NCI-H2081 (cell line): ENCODE measurements at regions not wholly inside any gene's neighbourhood (a gene's known extent, or its start where the extent isn't known, plus 50 kb on each side); places are given as distances from the start of the nearest gene placed in this dataset.
"Not testable (repeated sequence)": the region's sequence is repeated elsewhere in the genome, so short reads cannot be mapped to it uniquely, and the experiment has no call there.

ENCODE experiments used
- DNase-seq, 2 experiments: peaks; one replicate each; lab custom pipeline; 2025; lab: John Stamatoyannopoulos, UW

DNA sequence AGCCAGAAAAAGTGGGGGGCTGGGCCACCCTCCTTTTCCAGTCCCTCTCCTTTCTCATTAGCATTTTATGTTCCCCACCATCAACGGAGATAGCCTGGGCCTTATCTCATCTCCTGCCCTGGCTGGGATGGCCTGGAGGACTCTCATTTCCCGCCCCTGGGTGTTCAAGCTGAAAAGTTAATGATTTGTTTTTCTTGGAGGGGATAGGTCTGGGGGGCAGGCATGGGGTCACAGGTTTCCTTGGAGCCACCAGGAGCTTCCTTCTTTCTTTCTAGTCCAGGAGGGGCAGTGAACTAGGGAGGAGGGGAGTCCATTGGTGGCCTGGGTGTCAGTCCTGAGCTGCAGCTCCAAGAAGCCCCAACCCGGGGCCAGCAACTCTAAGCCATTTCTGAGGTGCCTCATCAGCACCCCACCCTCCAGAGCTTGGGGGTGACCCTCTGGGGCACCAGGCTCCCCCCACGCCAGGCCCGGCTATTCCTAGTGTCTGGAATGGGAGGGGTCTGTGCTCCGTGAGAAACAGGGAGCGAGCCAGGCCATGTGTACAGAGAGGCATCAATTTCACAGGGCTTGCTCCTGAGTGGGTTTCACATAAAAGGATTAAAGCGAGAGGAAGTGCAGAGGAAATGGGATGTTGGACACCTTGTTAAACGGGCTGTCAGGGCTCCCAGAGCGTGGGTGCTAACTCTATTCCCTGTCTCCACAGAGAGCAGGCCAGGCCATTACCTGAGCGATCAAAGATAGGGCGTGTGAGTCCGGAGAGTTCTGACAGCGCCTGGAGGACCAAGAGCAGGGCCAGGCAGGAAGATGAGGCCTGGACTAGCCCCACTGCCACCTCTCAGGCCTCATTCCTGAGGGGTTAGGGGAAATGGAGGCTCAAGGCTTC lies 90.6 kb upstream of the LHX1 start:
- DNase-seq, result no peak

DNA sequence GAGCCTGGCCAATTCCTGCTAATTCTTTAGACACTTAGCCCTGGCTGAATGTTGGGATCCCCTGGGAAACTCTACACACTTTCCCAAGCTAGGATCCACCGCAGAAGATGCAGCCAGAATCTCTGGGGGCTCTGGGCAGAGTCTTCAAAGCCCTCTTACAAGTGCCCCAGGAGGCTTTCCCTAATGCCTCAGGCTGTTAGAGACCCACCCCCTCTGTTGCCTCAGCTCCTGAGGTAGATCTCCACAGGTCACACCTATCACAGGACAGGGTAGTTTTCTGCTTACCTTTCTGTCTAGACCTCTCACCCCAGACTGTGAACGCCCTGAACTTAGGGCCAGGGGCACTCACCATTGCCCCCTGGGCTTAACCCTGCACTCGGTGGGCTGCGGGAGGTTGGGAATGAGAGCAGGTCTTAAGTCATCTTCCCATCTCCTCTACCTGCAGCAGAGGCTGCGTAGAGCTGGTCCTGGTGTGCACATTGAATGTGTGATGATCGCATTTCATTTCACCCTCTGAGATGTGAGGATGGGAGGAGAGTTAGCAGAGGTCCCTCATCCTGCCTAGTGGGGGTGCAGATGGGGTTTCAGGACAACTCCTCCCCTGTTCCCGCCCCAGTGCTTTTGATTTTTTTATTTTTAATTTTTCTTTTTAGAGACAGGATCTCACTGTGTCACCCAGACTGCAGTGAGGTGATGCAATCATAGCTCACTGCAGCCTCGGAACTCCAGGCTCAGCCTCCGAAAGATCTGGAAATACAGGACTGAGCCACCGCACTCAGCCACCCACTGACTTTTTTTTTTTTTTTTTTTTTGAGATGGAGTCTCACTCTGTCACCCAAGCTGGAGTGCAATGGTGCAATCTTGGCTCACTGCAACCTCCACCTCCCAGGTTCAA lies 89.0 kb upstream of the LHX1 start:
- no peak for DNase-seq

DNA sequence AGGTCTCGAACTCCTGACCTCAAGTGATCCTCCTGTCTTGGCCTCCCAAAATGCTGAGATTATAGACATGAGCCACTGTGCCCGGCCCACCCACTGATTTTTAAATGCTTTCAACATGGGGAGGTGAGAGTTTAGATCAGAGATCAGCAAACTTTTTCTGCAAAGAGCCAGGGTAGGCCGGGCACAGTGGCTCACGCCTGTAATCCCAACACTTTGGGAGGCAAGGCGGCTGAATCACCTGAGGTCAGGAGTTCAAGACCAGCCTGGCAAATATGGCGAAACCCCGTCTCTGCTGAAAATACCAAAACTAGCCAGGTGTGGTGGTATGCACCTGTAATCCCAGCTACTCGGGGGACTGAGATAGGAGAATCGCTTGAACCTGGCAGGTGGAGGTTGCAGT lies 88.3 kb upstream of the LHX1 start:
- not testable (repeated sequence) for DNase-seq

DNA sequence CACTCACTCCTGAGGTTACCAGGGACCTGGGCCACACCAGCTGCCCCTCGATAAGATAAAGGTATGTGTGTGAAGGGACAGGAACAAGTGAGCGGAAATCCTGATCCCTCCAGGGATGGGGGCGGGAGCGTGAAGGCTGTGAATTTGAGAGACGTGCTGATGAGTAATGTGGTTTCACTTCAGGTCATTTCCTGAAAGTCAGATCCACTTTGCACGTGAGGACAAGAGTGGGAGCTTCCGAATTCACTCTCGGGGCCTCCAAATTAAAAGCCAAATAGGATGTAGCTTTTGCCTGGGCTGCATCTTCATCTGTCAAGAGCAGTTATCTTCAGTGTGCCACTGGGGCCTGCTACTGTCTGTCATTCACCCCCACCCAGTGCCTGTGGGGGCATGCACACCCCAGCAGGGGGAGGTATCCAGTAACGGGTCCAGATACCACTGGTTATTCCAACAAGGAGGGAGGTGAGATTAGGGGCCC lies 87.4 kb upstream of the LHX1 start:
- no peak for DNase-seq

DNA sequence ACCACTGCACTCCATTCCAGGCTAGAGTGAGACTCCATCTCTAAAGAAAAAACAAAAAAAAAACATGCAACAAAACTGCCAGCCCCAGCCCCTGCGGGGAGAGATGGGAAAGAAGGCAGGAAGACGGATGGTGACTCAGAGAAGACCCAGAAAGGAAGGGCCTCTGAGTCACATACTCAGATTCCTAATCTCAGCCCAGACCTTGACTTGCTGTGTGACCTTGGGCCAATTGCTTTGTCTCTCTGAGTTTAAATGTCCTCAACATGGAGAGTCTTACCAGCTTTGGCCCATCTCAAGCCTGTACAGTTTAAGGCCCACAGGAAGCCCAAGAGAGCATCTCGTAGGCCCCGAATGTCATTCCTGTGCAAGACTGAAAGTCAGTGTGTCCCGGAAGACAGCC lies 86.5 kb upstream of the LHX1 start:
- DNase-seq, result no peak

DNA sequence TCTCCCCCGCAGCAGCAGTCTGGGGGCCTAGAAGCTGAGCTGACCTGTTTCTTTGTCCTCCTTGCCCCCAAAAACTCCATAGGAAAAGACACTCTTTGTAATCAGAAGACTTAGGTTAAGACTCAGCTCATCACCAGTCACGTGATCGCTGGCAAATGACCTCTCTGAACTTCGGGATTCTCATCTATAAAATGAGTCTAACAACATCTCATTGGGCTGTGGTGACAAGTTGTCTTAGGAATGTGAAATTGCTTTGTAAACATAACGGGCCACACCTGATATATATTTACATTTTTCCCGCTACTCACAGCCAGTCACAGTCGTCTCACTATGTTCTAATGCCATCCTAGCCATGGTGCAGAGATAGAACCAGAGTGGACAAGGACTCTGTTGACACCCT lies 86.0 kb upstream of the LHX1 start:
- no peak for DNase-seq

DNA sequence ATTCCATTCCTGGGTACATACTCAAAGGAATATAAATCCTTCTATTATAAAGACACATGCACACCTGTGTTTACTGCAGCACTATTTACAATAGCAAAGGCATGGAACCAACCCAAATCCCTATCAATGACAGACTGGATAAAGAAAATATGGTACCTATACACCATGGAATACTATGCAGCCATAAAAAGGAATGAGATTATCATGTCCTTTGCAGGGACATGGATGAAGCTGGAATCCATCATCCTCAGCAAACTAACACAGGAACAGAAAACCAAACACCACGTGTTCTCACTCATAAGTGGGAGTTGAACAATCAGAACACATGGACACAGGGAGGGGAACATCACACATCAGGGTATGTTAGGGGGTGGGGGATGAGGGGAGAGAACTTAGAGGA lies 84.8 kb upstream of the LHX1 start:
- not testable (repeated sequence) for DNase-seq

DNA sequence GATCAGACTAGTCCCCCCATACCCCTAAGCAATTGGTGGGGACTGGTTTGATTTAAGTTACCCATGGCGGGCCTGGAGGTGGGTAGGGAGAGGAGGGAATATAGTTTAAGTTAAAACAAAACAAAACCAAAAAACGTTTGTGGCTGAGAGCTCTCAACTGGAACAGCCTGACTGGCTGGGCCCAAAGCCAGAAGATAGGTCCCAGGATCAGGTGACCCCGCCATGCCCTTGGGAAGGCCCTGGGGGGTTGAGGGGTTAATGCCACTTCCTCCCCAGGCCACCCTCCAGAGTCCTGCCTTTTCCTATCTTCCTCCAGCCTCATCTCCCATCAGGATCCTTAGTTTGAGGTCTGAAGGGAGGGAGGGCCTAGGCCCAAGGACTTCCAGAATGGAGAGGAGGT lies 82.3 kb upstream of the LHX1 start:
- no peak for DNase-seq

DNA sequence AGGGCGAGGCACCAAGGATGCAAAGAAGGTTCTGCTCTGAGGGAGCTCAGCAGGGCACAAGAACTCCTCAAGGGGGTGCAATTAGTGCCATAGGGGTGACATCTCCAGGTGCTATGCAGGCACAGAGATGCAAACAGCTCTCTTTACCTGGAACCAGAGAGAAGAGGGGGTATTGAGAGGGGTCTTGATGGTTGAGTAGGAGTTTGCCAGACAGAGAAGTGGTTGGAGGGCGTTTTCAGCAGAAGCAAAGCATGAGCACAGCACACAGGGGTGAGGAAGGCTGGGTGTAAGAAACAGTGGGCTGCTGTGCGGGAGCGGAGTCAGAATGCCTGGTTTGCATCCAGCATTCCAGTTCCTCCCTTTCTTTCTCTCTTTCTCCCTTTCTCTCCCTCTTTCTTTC lies 81.8 kb upstream of the LHX1 start:
- DNase-seq, result no peak

DNA sequence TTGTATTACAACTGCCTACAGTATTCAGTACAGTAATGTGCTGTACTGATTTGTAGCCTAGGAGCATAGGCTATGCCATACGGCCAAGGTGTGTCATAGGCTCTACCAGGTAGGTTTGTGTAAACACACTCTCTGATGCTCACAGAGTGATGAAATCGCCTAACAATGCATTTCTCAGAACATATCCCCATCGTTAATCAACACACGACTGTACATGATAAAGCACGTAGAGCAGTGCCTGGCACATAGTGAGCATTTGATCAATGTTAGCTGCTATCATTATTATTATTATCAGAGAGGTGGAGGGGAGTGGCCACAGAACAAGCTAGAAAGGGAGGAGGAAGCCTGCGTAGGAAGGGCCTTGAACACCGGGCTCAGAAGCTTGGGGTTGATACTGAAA lies 81.1 kb upstream of the LHX1 start:
- DNase-seq, result no peak

DNA sequence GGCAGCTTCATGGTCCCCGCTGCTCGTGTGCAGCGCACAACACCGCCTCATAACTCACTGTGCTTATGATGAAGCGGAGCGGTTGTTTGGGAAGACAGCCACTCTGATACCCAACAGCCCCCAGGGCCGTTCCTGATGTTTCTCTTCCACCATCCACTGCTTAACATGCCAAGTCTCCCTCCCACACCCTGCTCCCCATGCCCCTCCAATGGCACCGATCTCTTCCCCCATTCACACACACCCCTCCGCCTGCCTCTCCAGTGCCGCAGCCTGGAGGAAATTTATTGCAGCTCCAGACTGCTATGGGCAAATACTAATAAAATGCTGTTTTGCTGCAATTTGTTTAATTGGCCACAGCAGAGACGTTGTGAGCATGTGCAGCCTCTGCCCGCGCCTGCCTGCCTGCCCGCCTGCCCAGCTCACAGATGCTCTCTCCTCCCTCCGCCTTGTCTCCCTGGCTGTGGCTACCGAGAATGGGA lies 80.3 kb upstream of the LHX1 start:
- DNase-seq, result no peak

DNA sequence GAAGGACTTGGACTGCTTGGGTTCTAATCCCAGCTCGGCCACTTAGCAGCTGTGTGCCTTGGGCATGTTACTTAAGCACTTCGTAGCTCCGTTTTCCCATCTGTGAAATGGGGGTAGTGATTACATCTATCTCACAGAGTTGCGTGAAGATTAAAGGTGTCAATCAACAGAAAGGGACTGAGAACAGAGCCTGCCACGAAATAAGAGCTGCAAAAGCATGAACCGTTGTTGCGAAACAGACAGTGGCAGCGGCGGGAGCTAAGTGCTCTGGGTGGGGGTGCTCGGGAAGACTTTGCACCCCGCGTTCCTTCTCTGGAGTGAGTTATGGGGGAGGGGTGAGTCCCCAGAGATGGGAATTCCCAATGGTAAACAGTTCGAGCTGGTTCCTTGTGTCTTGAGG lies 79.6 kb upstream of the LHX1 start:
- no peak for DNase-seq

DNA sequence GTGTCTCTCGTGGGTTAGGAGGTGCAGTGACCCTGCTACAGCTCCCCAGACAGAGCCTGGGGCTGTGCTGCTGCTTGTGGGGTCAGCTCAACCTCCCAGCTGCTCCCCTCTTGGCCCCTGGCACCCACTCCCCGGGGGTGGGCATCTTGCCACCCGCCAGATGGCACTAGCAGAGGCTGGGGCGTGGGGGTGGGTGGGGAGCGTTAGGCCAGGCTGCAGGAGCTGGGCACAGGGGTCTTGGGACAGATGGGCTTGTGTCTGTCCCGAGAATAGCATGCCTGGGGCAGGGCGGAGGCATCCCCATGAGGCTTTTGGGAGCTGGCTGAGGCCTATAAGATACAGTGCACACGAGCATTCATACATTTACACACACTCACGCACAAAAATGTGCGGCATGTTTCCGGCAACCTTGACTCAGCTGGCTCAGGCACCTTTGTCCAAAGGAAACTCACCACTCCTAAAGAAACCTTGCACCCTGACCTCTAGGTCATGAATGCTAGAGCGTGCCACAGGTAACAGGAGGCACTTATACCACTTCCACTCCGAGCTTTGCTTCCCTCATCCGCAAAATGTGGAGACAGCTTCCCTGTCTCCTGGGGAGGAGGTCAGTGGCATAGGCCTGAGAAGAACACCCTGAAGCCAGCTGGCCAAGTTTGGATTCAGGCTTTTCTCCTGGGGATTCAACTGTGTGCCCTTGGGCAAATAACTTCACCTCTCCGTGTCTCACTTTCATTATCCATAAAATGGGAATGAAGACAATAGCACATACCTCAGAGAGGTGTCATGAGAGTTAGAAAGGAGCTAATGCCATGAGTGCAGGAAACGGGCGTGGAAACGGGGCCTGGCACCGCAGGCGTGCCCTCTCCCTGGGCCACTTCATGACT lies 78.9 kb upstream of the LHX1 start:
- DNase-seq, result no peak

DNA sequence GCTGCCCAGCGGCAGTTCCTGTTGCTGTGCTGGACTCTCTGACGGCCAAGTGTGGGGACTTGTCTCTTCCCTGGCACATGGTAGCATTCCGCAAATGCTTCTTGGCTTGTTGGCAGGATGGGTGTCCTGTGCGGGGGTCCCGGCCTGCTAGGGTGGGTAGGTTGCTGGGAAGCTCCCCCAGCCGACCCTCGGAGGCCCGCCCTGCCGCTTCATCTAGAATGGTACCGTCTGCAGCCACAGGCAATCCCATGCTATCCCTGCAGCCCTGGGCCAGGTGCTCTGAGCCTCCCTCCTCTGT lies 78.3 kb upstream of the LHX1 start:
- no peak for DNase-seq

DNA sequence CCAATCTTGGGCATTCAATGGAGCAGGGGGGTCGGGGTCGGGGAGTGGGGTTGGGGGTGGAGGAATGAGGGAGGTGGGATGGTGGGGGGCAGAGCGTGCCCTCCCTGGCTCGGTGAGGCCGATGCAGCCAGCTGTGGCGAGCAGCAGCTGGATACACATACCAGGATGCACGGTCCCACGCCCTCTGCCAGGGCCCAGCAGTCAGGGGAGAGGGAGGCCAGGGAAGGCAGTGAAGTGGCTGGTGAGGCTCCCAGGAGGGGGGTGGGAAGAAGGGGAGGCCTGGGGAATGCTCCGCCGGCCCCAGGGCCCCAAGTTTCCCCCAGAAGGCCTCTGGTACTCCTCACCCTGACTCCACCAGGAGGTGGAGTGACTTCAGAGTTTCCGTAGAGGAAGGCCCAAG lies 77.6 kb upstream of the LHX1 start:
- no peak for DNase-seq

DNA sequence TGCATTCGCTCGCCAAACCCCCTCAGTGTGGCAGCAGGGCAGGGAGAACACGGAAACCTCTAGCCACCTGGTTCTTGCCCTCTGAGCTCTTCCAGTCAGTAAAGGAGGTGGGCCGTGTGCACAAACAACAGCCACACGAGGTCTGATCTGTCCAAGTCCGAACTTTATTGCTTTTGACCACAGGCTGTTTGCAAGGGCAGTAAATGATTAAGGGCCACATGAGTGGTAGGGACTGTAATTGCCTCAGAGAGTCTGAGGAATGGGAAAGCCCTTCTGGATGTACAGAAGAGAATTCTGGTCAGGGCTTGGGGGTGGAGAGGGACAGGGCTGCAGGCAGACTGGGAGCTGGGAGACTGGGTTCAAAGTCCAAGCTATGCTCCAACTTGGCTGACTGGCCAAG lies 75.7 kb upstream of the LHX1 start:
- no peak for DNase-seq

DNA sequence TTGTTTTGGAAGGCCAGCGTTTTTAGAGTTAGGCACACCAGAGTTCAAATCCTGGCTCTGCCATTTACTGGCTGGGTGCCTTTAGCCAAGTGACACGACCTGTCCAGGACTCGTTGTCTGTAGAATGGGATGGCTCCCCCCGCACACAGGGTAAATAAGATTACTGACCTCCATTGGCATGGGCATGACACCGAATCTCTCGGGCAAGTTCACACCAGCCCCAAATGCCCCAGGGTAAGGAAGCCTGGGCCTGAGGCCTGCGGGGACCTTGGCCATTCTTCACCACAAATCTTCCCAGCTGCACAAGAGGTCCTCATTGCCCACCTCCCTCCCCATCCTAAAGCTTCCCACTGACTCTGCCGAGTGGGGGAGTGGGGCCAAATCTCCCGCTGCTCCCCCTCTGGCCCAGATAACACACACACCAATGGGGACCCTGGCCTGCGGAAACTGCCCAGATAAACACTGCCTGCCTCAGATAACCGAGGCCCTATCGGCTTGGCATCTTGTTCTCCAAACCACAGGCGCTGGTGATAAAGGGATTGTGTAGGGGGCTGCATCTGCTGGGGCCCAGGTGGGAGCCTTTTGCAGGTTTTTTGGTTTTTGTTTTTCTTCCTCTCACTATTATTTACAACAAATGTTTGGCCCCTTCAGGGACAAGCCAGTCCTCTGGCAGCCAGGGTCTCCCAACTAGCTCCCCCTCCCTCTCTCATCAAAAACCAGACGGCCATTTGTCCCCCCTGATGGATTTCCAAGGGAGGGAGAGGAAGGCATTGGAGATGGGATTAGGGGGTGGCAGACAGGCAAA lies 75.0 kb upstream of the LHX1 start:
- no peak for DNase-seq

DNA sequence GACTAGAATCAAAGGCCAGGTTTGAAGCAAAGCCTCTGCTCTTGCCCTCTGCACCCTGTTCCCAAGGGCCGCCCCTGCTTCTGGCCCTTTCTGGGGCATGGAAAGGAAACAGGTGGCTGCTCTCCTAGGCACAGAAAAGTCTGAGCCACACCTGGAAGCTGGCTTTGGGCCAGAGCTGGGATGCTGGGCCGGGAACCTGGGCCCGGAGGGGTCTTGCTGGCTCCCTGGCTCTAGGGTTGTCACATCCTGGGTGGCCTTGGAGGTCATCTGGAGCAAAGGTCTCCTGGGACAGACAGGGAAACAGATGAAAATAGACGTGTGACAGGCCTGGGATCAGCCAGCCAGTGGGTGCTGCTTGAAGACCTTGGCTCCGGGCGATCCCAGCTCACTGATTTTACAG lies 74.1 kb upstream of the LHX1 start:
- no peak for DNase-seq

DNA sequence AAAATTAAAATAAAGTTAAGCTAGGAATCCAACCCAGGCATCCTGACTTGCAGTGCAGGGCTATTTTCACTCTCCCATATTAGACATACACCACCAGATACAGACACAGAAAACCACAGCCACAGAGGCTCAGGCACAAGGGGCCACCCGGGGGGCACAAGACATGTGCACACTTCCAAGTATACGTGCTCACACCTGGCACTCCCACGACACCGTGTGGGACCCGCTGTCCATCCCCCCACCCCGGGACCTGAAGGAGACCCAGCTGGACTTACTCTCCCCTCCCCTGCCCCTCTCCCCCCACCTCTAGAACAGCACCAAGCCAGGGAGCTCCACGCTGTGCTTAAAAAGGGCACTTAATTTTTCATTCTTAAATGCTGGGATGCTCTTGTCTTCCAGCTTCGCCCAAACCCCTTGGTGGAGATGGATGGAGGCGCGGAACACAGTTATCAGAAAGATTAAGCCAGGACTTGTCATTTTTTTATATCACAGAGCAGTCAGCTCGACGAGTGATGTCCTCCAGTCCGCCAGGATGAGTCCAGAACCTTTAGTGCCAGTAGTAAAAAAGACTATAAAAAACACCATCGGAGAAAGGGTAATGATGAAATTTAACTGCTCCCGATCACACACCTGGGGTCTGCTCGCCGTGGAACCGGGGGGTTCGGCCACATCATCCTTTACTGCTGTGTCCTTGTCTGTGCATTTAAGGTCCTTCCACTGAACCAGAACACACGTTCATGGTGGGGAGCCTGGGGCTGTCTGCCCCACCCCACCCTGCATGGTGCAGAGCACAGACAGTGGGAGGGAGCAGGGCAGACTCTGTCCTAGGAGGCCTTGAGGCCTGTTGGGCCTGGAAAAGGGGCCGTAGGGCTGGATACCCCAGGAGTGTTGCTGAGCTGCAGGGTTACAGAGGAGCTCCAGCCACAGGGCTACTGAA lies 73.3 kb upstream of the LHX1 start:
- DNase-seq, result no peak

DNA sequence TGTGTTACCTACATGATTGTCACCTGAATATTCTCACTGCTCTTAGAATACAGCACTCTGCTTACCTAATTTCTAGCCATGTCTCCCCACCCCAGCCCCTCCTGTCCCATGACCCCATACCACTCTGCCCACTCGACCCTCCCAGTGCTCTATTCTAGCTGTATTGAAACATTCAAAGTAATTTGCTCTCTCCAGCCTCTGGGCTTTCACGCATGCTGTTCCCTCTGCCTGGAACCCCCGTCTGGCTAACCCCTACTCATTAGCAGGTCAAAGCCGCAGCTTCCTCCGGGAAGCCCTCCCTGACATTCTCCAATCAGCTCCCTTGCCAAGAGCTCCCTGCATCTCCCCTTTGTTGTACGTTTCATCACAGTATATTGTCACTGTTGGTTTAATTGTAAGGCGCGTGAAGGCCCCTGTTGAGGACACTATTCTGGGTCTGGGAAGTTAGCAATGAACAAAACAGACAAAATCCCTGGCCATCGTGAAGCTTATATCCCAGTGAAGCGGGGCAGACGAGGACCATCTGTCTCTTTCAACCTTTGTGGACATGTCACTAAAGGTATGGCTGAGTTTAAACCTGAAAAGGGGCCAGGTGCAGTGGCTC lies 72.3 kb upstream of the LHX1 start:
- no peak for DNase-seq
